CD4-positive, alpha-beta T cell treated with Interleukin-6 for 4 hours (primary cell): ENCODE measurements at regions not wholly inside any gene's neighbourhood (a gene's known extent, or its start where the extent isn't known, plus 50 kb on each side); places are given as distances from the start of the nearest gene placed in this dataset.

Source experiments
- DNase-seq: peaks from one replicate; pipeline ENCODE4 v3.0.0-alpha.2; 2020; ENCODE audit warnings: mixed read lengths

- DNase-seq: no peak
These were observed 142.4 kb upstream of the KCNMB2 start for GRCh38 chr3:178393824-178394223.

GRCh38 chr3:178396318-178396717, 139.9 kb upstream of the KCNMB2 start:
- DNase-seq: no peak

GRCh38 chr3:178397202-178397601, 139.0 kb upstream of the KCNMB2 start:
- no peak for DNase-seq

GRCh38 chr3:178397836-178398235, 138.4 kb upstream of the KCNMB2 start:
- DNase-seq: no peak

GRCh38 chr3:178404961-178405360, 131.3 kb upstream of the KCNMB2 start:
- DNase-seq: no peak

GRCh38 chr3:178405531-178405930, 130.7 kb upstream of the KCNMB2 start:
- DNase-seq: no peak

GRCh38 chr3:178406206-178406605, 130.0 kb upstream of the KCNMB2 start:
- no peak for DNase-seq

GRCh38 chr3:178415384-178415783, 120.9 kb upstream of the KCNMB2 start:
- no peak for DNase-seq

GRCh38 chr3:178417736-178418135, 118.5 kb upstream of the KCNMB2 start:
- no peak for DNase-seq

- no peak for DNase-seq
These were observed 117.2 kb upstream of the KCNMB2 start for GRCh38 chr3:178419071-178419470.

- DNase-seq: no peak
These were observed 116.2 kb upstream of the KCNMB2 start for GRCh38 chr3:178420033-178420432.

GRCh38 chr3:178421069-178421468, 115.2 kb upstream of the KCNMB2 start:
- no peak for DNase-seq

- DNase-seq: no peak
These were observed 113.8 kb upstream of the KCNMB2 start for GRCh38 chr3:178422406-178422805.

GRCh38 chr3:178428037-178428436, 108.2 kb upstream of the KCNMB2 start:
- DNase-seq: no peak

- DNase-seq: no peak
These were observed 101.9 kb upstream of the KCNMB2 start for GRCh38 chr3:178434206-178434805.

GRCh38 chr3:178435575-178435974, 100.7 kb upstream of the KCNMB2 start:
- no peak for DNase-seq

GRCh38 chr3:178436773-178437172, 99.5 kb upstream of the KCNMB2 start:
- DNase-seq: no peak

- DNase-seq: no peak
These were observed 99.0 kb upstream of the KCNMB2 start for GRCh38 chr3:178437236-178437635.

GRCh38 chr3:178439504-178439903, 96.7 kb upstream of the KCNMB2 start:
- DNase-seq: no peak

- no peak for DNase-seq
These were observed 96.2 kb upstream of the KCNMB2 start for GRCh38 chr3:178440043-178440442.

GRCh38 chr3:178443634-178444033, 92.6 kb upstream of the KCNMB2 start:
- DNase-seq: no peak

GRCh38 chr3:178445139-178445538, 91.1 kb upstream of the KCNMB2 start:
- no peak for DNase-seq

- no peak for DNase-seq
These were observed 90.2 kb upstream of the KCNMB2 start for GRCh38 chr3:178446059-178446458.

- DNase-seq: no peak
These were observed 85.8 kb upstream of the KCNMB2 start for GRCh38 chr3:178450476-178450875.

- DNase-seq: no peak
These were observed 84.4 kb upstream of the KCNMB2 start for GRCh38 chr3:178451799-178452198.

- DNase-seq: no peak
These were observed 81.5 kb upstream of the KCNMB2 start for GRCh38 chr3:178454726-178455125.
